ENCODE measurements at regions not wholly inside any gene's neighbourhood (a gene's known extent, or its start where the extent isn't known, plus 50 kb on each side); places are given as distances from the start of the nearest gene placed in this dataset.

DNA sequence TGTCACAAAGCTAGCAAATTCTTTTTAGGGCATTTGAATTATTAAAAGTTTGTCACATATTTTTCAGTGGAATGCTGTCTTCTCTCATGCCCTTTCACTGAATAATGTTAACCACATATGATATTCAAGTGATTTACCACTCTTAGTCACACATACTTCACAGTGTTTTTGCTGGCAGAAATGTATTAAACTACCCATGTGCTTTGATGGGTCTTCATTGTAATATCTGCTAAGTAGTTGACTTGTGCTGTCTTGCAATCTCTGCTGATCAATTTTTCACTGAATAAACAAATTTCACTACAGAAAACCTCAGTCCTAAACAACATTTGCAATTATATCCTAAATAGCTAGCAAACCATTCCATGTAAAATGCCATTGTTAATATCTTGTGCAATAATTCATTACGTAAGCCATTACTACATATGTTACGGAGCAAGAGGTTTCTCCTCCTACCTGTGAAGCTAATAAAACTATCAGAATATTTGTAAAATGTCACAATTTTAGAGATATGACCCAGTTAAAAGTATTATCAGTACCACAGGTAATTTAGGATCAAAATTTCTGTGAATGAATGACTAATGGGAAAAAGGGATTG is 64.6 kb upstream of the LMO3 start:
- DNase-seq: no peak

DNA sequence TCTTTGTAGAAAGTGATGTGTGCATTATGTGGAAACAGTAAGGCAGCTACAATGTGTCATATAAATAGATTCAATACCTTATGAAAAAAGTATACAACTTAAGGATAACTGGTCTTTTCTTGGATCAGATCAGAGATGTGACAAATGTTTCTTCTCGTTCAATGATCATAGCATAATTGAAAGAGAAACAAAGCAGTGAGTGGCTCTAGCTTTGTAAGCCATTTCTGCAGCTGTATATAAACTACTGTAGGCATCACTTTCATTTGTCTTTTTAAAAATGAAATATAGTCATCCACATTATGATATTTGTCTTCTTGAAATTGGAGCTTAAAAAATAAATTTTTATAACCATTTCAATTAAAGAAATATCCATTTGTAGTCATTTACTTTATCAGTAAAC is 63.8 kb upstream of the LMO3 start:
- no peak for DNase-seq

DNA sequence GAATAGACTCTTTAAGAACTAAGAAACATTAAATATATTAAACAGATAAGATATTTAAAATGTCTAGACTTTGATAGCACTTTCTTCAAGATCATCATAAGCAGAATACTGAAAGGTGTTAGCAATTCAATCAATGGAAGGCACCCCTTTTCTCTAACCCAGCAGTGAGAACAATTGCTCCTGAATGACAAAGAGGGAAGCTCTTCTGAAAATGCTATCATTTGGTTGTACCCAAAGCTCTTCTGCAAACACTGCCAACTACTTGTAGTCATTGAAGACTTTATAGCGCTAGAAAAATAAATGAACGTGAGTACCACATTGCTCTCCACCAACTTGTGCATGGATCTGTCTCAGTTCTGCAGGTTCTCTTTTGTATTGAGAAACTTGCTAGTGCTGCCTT is 62.2 kb upstream of the LMO3 start:
- no peak for DNase-seq

DNA sequence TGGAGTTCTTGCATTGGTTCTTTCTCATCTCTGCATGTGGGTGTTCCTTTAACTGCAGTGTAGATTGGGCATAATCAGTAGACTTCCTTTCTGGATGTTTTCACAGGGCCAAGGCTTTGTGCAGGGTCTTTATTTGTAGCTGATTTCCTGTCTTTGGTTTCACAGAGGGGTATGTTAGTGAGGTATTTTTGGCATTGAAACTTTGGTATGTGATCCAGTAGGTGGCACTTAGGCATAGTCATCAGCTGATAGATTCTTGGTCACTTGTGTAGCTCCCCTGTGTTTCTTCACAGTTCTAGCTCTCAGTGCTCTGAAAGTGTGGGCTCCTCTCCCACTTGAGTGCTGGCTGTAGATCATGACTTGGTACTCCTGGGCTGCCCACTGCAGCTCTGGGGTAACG is 52.7 kb upstream of the LMO3 start:
- no peak for DNase-seq

Measured in islet precursor cell (in vitro differentiated cells).